ENCODE measurements at regions not wholly inside any gene's neighbourhood (a gene's known extent, or its start where the extent isn't known, plus 50 kb on each side); places are given as distances from the start of the nearest gene placed in this dataset.

GRCh38 chr3:135792858-135793475 is 172.6 kb upstream of the PPP2R3A start:
- H3K36me3 ChIP-seq: no peaks in the 10 kb centered on the region
- WGBS: 61% methylated on average over 2 of the region's 2 CpGs
- DNase-seq (ENCODE audit: extremely low spot score): no peak
- H3K9me3 ChIP-seq: no peaks in the 10 kb centered on the region
- TF ChIP-seq CTCF (IDR thresholded peaks at IDR 0.05) (no peak), POLR2AphosphoS5 (IDR thresholded peaks at IDR 0.05) (no peak), POLR2A (IDR thresholded peaks at IDR 0.05; ENCODE audit: low read depth) (no peak)
- no peaks in the 10 kb centered on the region for H3K4me1 ChIP-seq
- no peak overlapping the region for H3K4me3 ChIP-seq
- intact Hi-C loops (cut with DNase I): no loop called here
- no peaks in the 10 kb centered on the region for H3K27me3 ChIP-seq
- H3K27ac ChIP-seq (replicated peaks in 1 of 4): no peak overlapping the region

- Histone ChIP-seq H3K9me3 (no peaks in the 10 kb centered on the region), H3K4me3 (no peak overlapping the region), H3K36me3 (no peaks in the 10 kb centered on the region), H3K27me3 (no peaks in the 10 kb centered on the region), H3K4me1 (no peaks in the 10 kb centered on the region), H3K27ac (replicated peaks in 1 of 4) (no peak overlapping the region)
- WGBS: 89% methylated on average over 5 of the region's 5 CpGs
- DNase-seq (ENCODE audit: extremely low spot score): no peak
- TF ChIP-seq EP300 (IDR thresholded peaks at IDR 0.05): no peak
- no peak for TF ChIP-seq CTCF (IDR thresholded peaks at IDR 0.05)
- no peak for TF ChIP-seq POLR2AphosphoS5 (IDR thresholded peaks at IDR 0.05)
- no peak for TF ChIP-seq POLR2A (IDR thresholded peaks at IDR 0.05; ENCODE audit: low read depth)
- intact Hi-C loops (cut with DNase I): no loop called here
Observed at GRCh38 chr3:135800071-135800549, 165.4 kb upstream of the PPP2R3A start.

- no peak overlapping the region for H3K27ac ChIP-seq (replicated peaks in 1 of 4)
- TF ChIP-seq CTCF (IDR thresholded peaks at IDR 0.05) (no peak), EP300 (IDR thresholded peaks at IDR 0.05) (no peak), POLR2AphosphoS5 (IDR thresholded peaks at IDR 0.05) (no peak), POLR2A (IDR thresholded peaks at IDR 0.05; ENCODE audit: low read depth) (no peak)
- DNase-seq (ENCODE audit: extremely low spot score): no peak
- no peaks in the 10 kb centered on the region for H3K27me3 ChIP-seq
- H3K4me3 ChIP-seq: no peak overlapping the region
- H3K9me3 ChIP-seq: no peaks in the 10 kb centered on the region
- intact Hi-C loops (cut with DNase I): no loop called here
- 87% methylated on average over 3 of the region's 3 CpGs for WGBS
- H3K4me1 ChIP-seq: no peaks in the 10 kb centered on the region
- no peaks in the 10 kb centered on the region for H3K36me3 ChIP-seq
Observed at GRCh38 chr3:135801018-135801417, 164.5 kb upstream of the PPP2R3A start.

GRCh38 chr3:135802171-135802570 is 163.4 kb upstream of the PPP2R3A start:
- no peak for DNase-seq (ENCODE audit: extremely low spot score)
- WGBS: 84% methylated on average over 10 of the region's 10 CpGs
- Histone ChIP-seq H3K4me3 (no peak overlapping the region), H3K36me3 (no peaks in the 10 kb centered on the region), H3K27me3 (no peaks in the 10 kb centered on the region), H3K27ac (replicated peaks in 1 of 4) (no peak overlapping the region), H3K4me1 (no peaks in the 10 kb centered on the region), H3K9me3 (no peaks in the 10 kb centered on the region)
- intact Hi-C loops (cut with DNase I): no loop called here
- TF ChIP-seq POLR2AphosphoS5 (IDR thresholded peaks at IDR 0.05) (no peak), POLR2A (IDR thresholded peaks at IDR 0.05; ENCODE audit: low read depth) (no peak), EP300 (IDR thresholded peaks at IDR 0.05) (no peak), CTCF (IDR thresholded peaks at IDR 0.05) (no peak)
